NCI-H1436 treated with DMSO at 0.1 percent for 48 hours (cell line): ENCODE measurements at regions not wholly inside any gene's neighbourhood (a gene's known extent, or its start where the extent isn't known, plus 50 kb on each side); places are given as distances from the start of the nearest gene placed in this dataset.
"Not testable (repeated sequence)": the region's sequence is repeated elsewhere in the genome, so short reads cannot be mapped to it uniquely, and the experiment has no call there.

ENCODE experiments used
- DNase-seq: peaks from one replicate; lab custom pipeline; 2025; lab: John Stamatoyannopoulos, UW

- no peak for DNase-seq
Observed at GRCh38 chr2:17255071-17255470, 263.2 kb downstream of the RAD51AP2 start.

GRCh38 chr2:17254421-17254820, 263.8 kb downstream of the RAD51AP2 start:
- DNase-seq, result no peak

GRCh38 chr2:17252258-17252657, 266.0 kb downstream of the RAD51AP2 start:
- DNase-seq, result no peak

GRCh38 chr2:17251171-17251570, 267.1 kb downstream of the RAD51AP2 start:
- no peak for DNase-seq

- DNase-seq, result no peak
Observed at GRCh38 chr2:17249249-17249648, 269.0 kb downstream of the RAD51AP2 start.

GRCh38 chr2:17245906-17246305, 272.3 kb downstream of the RAD51AP2 start:
- no peak for DNase-seq

- no peak for DNase-seq
Observed at GRCh38 chr2:17242813-17243485, 275.3 kb downstream of the RAD51AP2 start.

- DNase-seq, result no peak
Observed at GRCh38 chr2:17239550-17239949, 278.7 kb downstream of the RAD51AP2 start.

- DNase-seq, result no peak
Observed at GRCh38 chr2:17235167-17235566, 283.1 kb downstream of the RAD51AP2 start.

GRCh38 chr2:17232776-17233556, 285.3 kb downstream of the RAD51AP2 start:
- no peak for DNase-seq

- no peak for DNase-seq
Observed at GRCh38 chr2:17231394-17231965, 286.8 kb downstream of the RAD51AP2 start.

- no peak for DNase-seq
Observed at GRCh38 chr2:17229414-17229813, 288.8 kb downstream of the RAD51AP2 start.

- DNase-seq, result no peak
Observed at GRCh38 chr2:17228461-17228860, 289.8 kb downstream of the RAD51AP2 start.

- no peak for DNase-seq
Observed at GRCh38 chr2:17227856-17228255, 290.4 kb downstream of the RAD51AP2 start.

- DNase-seq, result no peak
Observed at GRCh38 chr2:17226941-17227490, 291.2 kb downstream of the RAD51AP2 start.

- no peak for DNase-seq
Observed at GRCh38 chr2:17223211-17223610, 295.0 kb downstream of the RAD51AP2 start.

GRCh38 chr2:17208511-17208910, 309.7 kb downstream of the RAD51AP2 start:
- no peak for DNase-seq

GRCh38 chr2:17206771-17207170, 311.5 kb downstream of the RAD51AP2 start:
- no peak for DNase-seq

GRCh38 chr2:17204214-17204613, 314.0 kb downstream of the RAD51AP2 start:
- not testable (repeated sequence) for DNase-seq

GRCh38 chr2:17202628-17203027, 315.6 kb downstream of the RAD51AP2 start:
- DNase-seq, result not testable (repeated sequence)

GRCh38 chr2:17199741-17200140, 318.5 kb downstream of the RAD51AP2 start:
- DNase-seq, result no peak

- no peak for DNase-seq
Observed at GRCh38 chr2:17196380-17196779, 321.9 kb downstream of the RAD51AP2 start.

- DNase-seq, result no peak
Observed at GRCh38 chr2:17195016-17195415, 323.2 kb downstream of the RAD51AP2 start.
